ENCODE measurements at regions not wholly inside any gene's neighbourhood (a gene's known extent, or its start where the extent isn't known, plus 50 kb on each side); places are given as distances from the start of the nearest gene placed in this dataset.
"Not testable (repeated sequence)": the region's sequence is repeated elsewhere in the genome, so short reads cannot be mapped to it uniquely, and the experiment has no call there.

DNA sequence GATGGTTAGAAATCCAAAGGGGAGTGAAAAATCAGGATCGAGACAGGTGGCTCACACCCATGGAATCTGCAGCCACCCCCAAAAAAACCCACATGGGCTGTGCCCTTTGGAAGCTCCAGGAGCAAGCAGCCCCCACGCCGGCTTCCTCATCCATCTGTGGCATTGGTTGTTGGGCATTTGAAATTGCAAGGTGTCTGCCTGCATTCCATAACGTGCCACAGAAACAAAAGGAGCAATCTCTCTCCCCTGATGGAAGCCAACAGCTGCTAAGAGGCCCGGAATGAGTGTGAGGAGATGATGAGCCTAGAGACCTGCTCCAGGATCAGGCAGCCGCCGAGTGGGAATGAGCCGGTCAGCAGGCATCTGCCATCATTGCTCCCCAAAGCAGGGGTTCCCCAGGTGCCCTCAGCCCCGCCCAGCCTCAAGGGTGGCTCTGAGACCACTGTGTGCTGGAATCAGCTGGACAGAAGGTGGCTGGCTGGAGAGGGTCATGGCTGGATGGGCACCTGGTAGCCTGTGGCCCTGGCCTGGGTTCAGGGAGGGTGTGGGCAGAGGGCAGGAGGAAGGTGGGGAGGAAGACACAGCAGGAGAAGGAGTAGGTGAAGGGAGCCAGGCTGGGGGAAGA, 113.2 kb downstream of the CRLF2 start:
- peak; percentile 64 for DNase-seq (ENCODE audit: low spot score)
- Histone ChIP-seq H3K4me3 (no peak overlapping the region), H3K27ac (no peak overlapping the region)
- TF ChIP-seq CTCF (IDR thresholded peaks at IDR 0.05): no peak

DNA sequence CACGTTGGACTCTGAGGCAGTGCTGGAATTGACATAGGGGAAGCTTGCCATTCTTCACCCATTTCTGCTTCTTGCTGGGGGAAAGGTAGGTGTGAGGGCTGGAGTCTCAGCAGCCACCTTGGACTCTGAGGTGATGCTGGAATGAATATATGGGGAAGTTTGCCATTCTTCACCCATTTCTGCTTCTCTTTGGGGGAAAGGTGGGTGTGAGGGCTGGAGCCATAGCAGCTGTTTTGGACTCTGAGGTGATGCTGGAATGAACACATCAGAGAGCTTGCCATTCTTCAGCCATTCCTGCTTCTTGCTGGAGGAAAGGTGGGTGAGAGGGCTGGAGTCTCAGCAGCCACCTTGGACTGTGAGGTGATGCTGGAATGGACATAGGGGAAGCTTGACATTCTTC, 115.1 kb downstream of the CRLF2 start:
- H3K27ac ChIP-seq: no peak overlapping the region
- no peak overlapping the region for H3K4me3 ChIP-seq
- peak; percentile 5 for DNase-seq (ENCODE audit: low spot score)
- TF ChIP-seq CTCF (IDR thresholded peaks at IDR 0.05): no peak

DNA sequence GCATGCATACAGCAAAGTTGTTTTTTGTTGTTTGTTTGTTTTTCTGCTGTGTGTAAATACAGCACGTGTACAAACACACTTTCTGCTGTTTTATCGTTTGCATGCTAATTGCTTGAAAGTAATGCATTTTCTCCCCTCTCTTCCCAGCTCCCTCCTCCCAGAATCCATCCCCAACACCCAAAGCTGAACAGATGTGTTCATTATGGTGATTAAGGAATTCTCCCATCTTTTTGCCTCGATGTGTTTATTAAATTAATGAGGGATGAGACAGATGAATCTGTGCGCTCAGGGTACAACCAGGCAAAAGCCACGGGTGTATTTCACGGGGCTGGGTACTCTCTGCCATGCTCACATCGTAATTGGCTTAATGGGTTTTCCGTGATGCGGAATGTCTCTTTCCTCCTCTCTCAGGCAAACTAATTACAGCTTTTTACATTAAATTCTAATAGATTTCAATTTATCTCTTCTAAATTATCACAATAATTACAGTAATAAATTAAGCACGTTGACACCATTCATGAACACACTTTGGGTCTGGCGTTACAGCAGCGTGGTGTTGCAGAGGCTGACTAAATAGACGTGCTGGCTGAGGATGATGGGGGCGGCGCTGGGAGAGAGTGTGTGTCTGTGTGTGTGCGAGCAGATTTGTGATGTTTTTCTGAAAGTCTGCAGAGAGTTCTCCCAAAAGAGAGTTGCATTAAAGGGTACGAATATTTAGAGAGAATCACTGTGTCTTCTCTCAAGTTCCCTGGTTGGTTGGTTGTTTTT, 117.7 kb downstream of the CRLF2 start:
- Histone ChIP-seq H3K27ac (no peak overlapping the region), H3K4me3 (no peak overlapping the region)
- no peak for TF ChIP-seq CTCF (IDR thresholded peaks at IDR 0.05)
- peak; percentile 16 for DNase-seq (ENCODE audit: low spot score)

GRCh38 chrX:1093586-1094421, 118.6 kb downstream of the CRLF2 start:
- Histone ChIP-seq H3K27ac (no peak overlapping the region), H3K4me3 (no peak overlapping the region)
- no peak for DNase-seq (ENCODE audit: low spot score)
- TF ChIP-seq CTCF (IDR thresholded peaks at IDR 0.05): no peak

GRCh38 chrX:1093121-1093520, 119.3 kb downstream of the CRLF2 start:
- H3K27ac ChIP-seq: no peak overlapping the region
- TF ChIP-seq CTCF (IDR thresholded peaks at IDR 0.05): no peak
- DNase-seq (ENCODE audit: low spot score): no peak
- no peak overlapping the region for H3K4me3 ChIP-seq

DNA sequence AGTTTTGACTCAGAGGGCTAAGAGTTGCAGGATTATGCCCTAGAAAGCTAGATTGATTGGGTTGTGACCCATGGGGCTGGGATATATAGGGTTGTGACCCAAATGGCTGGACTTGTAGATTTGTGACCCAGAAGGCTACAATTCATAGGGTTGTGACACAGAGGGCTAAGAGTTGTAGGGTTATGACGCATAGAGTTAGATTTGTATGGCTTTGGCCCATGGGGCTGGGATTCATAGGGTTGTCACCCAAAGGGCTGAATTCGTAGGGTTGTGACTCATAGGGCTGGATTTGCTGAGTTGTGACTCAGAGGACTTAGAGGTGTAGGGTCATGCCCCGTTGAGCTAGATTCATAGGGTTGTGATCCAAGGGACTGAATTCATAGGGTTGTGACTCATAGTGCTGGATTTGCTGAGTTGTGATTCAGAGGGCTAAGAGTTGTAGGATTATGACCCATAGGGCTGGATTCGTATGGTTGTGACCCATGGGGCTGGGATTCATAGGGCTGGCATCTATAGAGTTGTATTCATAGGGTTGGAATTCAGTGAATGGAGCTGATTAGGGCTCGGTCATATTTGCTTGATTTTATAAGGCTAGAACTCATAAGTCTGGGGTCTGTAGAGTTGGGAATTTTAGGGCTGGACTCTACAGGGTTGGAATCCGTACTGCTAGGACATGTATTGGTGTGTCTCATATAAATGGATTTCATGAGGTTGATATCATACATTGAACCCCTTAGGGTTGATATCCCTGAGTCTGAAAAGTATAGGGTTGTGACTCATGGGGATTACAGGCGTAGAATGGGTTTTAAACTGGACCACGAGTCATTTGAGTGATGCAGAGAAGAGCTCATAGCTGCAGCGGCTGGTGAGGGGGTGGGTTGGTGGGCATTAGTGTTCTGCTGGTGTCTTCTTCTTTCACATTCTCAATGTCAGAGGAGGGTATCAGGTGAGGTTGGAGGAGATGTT, 125.7 kb downstream of the CRLF2 start:
- DNase-seq (ENCODE audit: low spot score): no peak

DNA sequence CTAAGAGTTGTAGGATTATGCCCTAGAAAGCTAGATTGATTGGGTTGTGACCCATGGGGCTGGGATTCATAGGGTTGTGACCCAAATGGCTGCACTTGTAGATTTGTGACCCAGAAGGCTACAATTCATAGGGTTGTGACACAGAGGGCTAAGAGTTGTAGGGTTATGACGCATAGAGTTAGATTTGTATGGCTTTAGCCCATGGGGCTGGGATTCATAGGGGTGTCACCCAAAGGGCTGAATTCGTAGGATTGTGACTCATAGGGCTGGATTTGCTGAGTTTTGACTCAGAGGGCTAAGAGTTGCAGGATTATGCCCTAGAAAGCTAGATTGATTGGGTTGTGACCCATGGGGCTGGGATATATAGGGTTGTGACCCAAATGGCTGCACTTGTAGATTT, 126.6 kb downstream of the CRLF2 start:
- not testable (repeated sequence) for H3K27ac ChIP-seq; H3K4me3 ChIP-seq; DNase-seq (ENCODE audit: low spot score)

More for the DNA sequence above, 125.7 kb downstream of the CRLF2 start:
- Histone ChIP-seq H3K27ac (no peak overlapping the region), H3K4me3 (no peak overlapping the region)
- no peak for TF ChIP-seq CTCF (IDR thresholded peaks at IDR 0.05)

Data from coronary artery (tissue), 2 donors.